Spleen (tissue), 11 donors: ENCODE measurements at regions not wholly inside any gene's neighbourhood (a gene's known extent, or its start where the extent isn't known, plus 50 kb on each side); places are given as distances from the start of the nearest gene placed in this dataset.

Experiments
- DNase-seq: peaks from one replicate; pipeline ENCODE4 v3.0.0-alpha.2; 2020
- H3K27ac ChIP-seq, 8 donors: fragments of 200-600 bp; sonication (generic) in 7 of 8; 1 replicate in 4 of 8; 2 replicates in 4 of 8; pipeline versions ENCODE4 v1.5.0 to v1.8.0; 2016 to 2021; ENCODE audit warnings: inconsistent platforms in 4 of 8, mild to moderate bottlenecking in 4 of 8, moderate library complexity in 1 of 8
- H3K27me3 ChIP-seq, 7 donors: fragments of 200-600 bp; sonication (generic) in 6 of 7; replicated peaks in 1 of 7; 1 replicate in 4 of 7; 2 replicates in 3 of 7; pipeline versions ENCODE4 v1.5.0 to v1.8.0; 2016 to 2021; ENCODE audit warnings: inconsistent platforms in 3 of 7, mild to moderate bottlenecking in 1 of 7
- H3K36me3 ChIP-seq, 6 donors: fragments of 200-600 bp; sonication (generic) in 5 of 6; 1 replicate in 4 of 6; 2 replicates in 2 of 6; pipeline versions ENCODE4 v1.5.0 to v1.8.0; 2016 to 2021; ENCODE audit warnings: inconsistent platforms in 2 of 6
- H3K4me1 ChIP-seq, 6 donors: fragments of 200-600 bp; sonication (generic) in 5 of 6; 1 replicate in 3 of 6; 2 replicates in 3 of 6; pipeline versions ENCODE4 v1.5.0 to v1.8.0; 2016 to 2021; ENCODE audit warnings: inconsistent platforms in 3 of 6
- H3K4me3 ChIP-seq, 8 donors: fragments of 200-600 bp; sonication (generic) in 7 of 8; 1 replicate in 4 of 8; 2 replicates in 4 of 8; pipeline versions ENCODE4 v1.5.0 to v1.8.0; 2016 to 2021; ENCODE audit warnings: inconsistent platforms in 4 of 8, mild to moderate bottlenecking in 4 of 8, moderate library complexity in 2 of 8
- H3K9me3 ChIP-seq, 8 donors: fragments of 200-600 bp; sonication (generic) in 7 of 8; 1 replicate in 4 of 8; 2 replicates in 4 of 8; pipeline versions ENCODE4 v1.5.0 to v1.8.0; 2016 to 2021; ENCODE audit warnings: inconsistent platforms in 4 of 8
- POLR2A ChIP-seq, 3 donors: fragments of 450-650 bp; IDR thresholded peaks; one replicate each; pipeline ENCODE4 v1.5.1; 2017; ENCODE audit warnings: antibody characterized with exemption in 3 of 3, mild to moderate bottlenecking in 1 of 3
- POLR2AphosphoS5 ChIP-seq, 3 donors: sonication (generic); formaldehyde crosslinking; IDR thresholded peaks; one replicate each; pipeline ENCODE4 v1.5.1; 2017; ENCODE audit warnings: antibody characterized with exemption in 3 of 3
- WGBS, 5 donors: extraction: QIAGEN DNeasy Blood & Tissue Kit in 3 of 5; methylation state at CpG; one replicate each; pipeline versions ENCODE4 v1.1.5 to v1.1.7; 2013 to 2018; 5-methylcytosine and 5-hydroxymethylcytosine counted together
- intact Hi-C: fragments of 100-400 bp; cut with DNase I; formaldehyde crosslinking; loops from one replicate; pipeline ENCODE4 v1.15.0; 2023; ENCODE audit warnings: low total_unique reads
- TF ChIP-seq, protein P1 (sequence below), 11 experiments: fragments of 200-600 bp in 7 of 11; fragments of 450-650 bp in 4 of 11; sonication (generic) in 4 of 11; IDR thresholded peaks in 8 of 11; conservative IDR thresholded peaks in 3 of 11; 1 replicate in 7 of 11; 2 replicates in 4 of 11; pipeline versions ENCODE4 v1.4.0 to v1.8.0; 2016 to 2021; ENCODE audit warnings: antibody characterized with exemption in 11 of 11, inconsistent platforms in 4 of 11, mild to moderate bottlenecking in 1 of 11
- donor health status: healthy with polysubstance abuse.
- donor health status: DM: no; HTN: no; CAD: no; lungs with moderate emphysema.
- donor health status: DM: no; HTN: no; CAD: no.
- donor health status: Bipolar disorder and iron deficiency.
- donor health status: healthy.
- donor health status: DM: no; HTN: no; CAD: no.
- donor health status: DM: yes; HTN: yes; CAD: no.

DNA sequence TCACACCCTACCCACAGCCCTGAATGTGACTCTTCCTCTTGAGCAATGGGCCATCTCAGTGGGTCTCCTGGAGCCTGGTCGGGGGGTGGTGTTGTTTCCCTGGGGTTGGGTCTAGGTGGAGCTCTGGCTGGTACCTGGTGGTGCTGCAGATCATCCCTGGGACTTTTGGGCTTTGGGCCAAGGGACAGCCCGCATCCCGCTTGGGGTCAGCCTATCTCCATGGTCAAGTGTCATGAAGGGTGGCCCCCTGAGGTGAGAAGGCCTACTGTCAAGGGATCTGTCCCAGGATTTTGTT, 202.0 kb downstream of the UBE3A start:
- H3K9me3 ChIP-seq = peaks cover 0 to 100% (median 69%) of the 10 kb centered on the region in 8 donors
- no peak overlapping the region for H3K4me3 ChIP-seq
- intact Hi-C loops = no loop called here
- H3K36me3 ChIP-seq = no peaks in the 10 kb centered on the region
- H3K4me1 ChIP-seq = no peaks in the 10 kb centered on the region
- DNase-seq = no peak
- TF ChIP-seq POLR2A (IDR thresholded peaks at IDR 0.05) (no peak), POLR2AphosphoS5 (IDR thresholded peaks at IDR 0.05) (no peak)
- TF ChIP-seq, protein P1, sequence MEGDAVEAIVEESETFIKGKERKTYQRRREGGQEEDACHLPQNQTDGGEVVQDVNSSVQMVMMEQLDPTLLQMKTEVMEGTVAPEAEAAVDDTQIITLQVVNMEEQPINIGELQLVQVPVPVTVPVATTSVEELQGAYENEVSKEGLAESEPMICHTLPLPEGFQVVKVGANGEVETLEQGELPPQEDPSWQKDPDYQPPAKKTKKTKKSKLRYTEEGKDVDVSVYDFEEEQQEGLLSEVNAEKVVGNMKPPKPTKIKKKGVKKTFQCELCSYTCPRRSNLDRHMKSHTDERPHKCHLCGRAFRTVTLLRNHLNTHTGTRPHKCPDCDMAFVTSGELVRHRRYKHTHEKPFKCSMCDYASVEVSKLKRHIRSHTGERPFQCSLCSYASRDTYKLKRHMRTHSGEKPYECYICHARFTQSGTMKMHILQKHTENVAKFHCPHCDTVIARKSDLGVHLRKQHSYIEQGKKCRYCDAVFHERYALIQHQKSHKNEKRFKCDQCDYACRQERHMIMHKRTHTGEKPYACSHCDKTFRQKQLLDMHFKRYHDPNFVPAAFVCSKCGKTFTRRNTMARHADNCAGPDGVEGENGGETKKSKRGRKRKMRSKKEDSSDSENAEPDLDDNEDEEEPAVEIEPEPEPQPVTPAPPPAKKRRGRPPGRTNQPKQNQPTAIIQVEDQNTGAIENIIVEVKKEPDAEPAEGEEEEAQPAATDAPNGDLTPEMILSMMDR (IDR thresholded peaks at IDR 0.05 in 8 of 11, conservative IDR thresholded peaks at IDR 0.05 in 3 of 11) = no peak
- WGBS, 5 donors = 74 to 87% (median 76%) methylated on average over 3 of the region's 3 CpGs; no CpG with 5 or more reads in 1 of the 5 donors
- H3K27me3 ChIP-seq = no peaks in the 10 kb centered on the region
- no peak overlapping the region for H3K27ac ChIP-seq

DNA sequence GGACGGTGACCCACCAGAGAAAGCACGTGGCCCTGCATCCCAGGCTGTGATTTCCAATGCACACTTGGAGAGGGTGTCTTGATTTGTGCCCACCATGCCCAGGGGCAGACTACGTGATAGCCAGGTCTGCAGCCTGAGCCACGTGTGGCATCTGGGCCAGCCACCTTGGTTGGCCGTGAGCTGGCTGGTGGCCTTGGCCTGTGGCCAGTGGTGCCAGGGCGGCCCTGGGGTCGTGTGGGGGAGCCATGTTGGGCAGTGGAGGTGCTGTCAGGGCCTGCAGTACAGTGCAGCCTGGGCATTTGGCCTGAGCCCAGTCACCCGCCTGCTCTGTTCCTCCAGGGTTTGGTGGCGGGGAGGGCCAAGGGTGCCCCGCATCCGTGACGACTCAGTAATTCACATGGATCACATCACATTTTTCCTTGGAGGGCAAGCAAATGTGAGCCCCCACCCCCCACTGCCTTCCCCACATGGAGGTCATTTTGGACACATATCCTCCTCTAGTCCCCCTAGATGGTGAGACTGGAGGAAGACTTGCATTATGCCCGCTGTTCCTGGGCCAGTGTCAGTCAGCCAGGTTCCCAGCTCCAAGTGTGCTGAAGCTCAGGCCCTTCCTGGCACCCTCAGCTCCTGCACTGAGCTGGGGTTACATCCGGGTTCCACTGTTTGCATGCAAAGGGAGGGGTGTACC, 201.4 kb downstream of the UBE3A start:
- DNase-seq = peak; percentile 58
- 77 to 86% (median 82%) methylated on average over 10 to 14 of the region's 14 CpGs for WGBS, 5 donors

DNA sequence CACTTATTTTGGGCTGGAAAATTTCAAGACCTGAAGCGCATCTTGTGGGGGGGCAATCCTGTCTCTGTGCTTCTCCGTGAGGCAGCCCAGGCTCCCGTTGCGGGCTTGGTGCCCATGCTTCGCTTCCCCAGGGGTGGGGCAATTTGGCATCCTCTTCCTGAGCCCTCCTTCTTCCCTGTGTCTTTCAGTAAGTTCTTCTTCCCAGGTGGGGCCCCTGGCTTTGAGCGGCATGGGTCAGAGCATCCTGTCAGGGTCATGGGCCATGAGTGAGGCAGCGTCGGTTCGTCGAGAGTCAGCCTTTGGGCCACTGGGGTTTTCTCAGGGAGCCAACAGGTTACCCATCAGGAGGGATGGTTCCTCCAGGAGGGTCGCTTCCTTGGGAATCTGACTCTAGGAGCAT, 200.7 kb downstream of the UBE3A start:
- TF ChIP-seq, protein P1 (IDR thresholded peaks at IDR 0.05 in 8 of 11, conservative IDR thresholded peaks at IDR 0.05 in 3 of 11) = no peak
- TF ChIP-seq POLR2AphosphoS5 (IDR thresholded peaks at IDR 0.05) = no peak
- TF ChIP-seq POLR2A (IDR thresholded peaks at IDR 0.05) = no peak
- Histone ChIP-seq H3K9me3 (peaks cover 0 to 100% (median 74%) of the 10 kb centered on the region in 8 donors), H3K4me3 (no peak overlapping the region), H3K4me1 (no peaks in the 10 kb centered on the region), H3K27ac (no peak overlapping the region), H3K27me3 (no peaks in the 10 kb centered on the region), H3K36me3 (no peaks in the 10 kb centered on the region)
- peak; percentile 63 for DNase-seq
- intact Hi-C loops = no loop called here
- 86 to 97% (median 89%) methylated on average over 7 to 11 of the region's 11 CpGs for WGBS, 5 donors

More for the DNA sequence above, 201.4 kb downstream of the UBE3A start:
- H3K36me3 ChIP-seq = no peaks in the 10 kb centered on the region
- H3K27ac ChIP-seq = no peak overlapping the region
- no peaks in the 10 kb centered on the region for H3K27me3 ChIP-seq
- peaks cover 0 to 100% (median 74%) of the 10 kb centered on the region in 8 donors for H3K9me3 ChIP-seq
- intact Hi-C loops = no loop called here
- no peaks in the 10 kb centered on the region for H3K4me1 ChIP-seq
- TF ChIP-seq, protein P1 (IDR thresholded peaks at IDR 0.05 in 8 of 11, conservative IDR thresholded peaks at IDR 0.05 in 3 of 11) = no peak
- TF ChIP-seq POLR2AphosphoS5 (IDR thresholded peaks at IDR 0.05) (no peak), POLR2A (IDR thresholded peaks at IDR 0.05) (no peak)
- H3K4me3 ChIP-seq = no peak overlapping the region

DNA sequence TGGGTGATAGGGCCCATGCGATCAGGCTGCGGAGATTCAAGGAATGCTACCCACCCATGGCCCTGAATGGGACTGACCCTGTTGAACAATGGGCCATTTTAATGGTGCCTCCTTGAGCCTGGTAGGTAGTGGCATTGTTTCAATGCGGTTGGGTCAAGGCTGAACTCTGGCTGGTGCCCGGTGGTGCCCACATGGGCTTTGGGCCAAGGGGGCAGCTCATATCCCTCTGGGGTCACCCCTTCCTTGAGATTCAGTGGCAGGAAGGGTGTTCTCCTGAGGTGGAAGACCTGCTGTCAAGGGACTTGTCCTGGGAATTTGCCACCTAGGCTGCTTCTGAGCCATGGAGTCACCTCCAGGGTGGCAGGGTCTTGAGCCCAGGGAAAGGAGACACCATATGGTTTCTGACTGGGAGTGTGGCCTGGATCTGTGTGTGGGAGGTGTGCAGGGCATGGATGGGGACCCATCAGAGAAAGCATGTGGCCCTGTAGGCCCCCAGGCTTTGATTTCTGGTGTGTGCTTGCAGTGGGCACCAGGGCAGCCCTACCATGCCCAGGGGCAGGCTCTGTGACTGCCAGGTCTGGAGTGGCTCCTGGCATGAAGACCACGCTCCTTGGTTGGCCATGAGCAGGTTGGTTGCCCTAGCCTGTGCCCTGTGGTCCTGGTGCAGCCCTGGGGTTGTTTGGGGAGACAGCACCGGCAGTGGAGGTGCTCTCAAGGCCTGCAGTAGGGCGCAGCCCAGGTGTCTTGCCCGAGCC, 199.9 kb downstream of the UBE3A start:
- Histone ChIP-seq H3K9me3 (peaks cover 0 to 100% (median 74%) of the 10 kb centered on the region in 8 donors), H3K4me1 (no peaks in the 10 kb centered on the region), H3K27ac (no peak overlapping the region), H3K36me3 (no peaks in the 10 kb centered on the region), H3K27me3 (no peaks in the 10 kb centered on the region), H3K4me3 (no peak overlapping the region)
- TF ChIP-seq, protein P1 (IDR thresholded peaks at IDR 0.05 in 8 of 11, conservative IDR thresholded peaks at IDR 0.05 in 3 of 11) = no peak
- TF ChIP-seq POLR2A (IDR thresholded peaks at IDR 0.05) (no peak), POLR2AphosphoS5 (IDR thresholded peaks at IDR 0.05) (no peak)
- peak; percentile 35 for DNase-seq
- 75 to 89% (median 83%) methylated on average over 4 to 8 of the region's 8 CpGs for WGBS, 5 donors
- intact Hi-C loops = no loop called here
